ENCODE measurements at regions not wholly inside any gene's neighbourhood (a gene's known extent, or its start where the extent isn't known, plus 50 kb on each side); places are given as distances from the start of the nearest gene placed in this dataset.

DNA sequence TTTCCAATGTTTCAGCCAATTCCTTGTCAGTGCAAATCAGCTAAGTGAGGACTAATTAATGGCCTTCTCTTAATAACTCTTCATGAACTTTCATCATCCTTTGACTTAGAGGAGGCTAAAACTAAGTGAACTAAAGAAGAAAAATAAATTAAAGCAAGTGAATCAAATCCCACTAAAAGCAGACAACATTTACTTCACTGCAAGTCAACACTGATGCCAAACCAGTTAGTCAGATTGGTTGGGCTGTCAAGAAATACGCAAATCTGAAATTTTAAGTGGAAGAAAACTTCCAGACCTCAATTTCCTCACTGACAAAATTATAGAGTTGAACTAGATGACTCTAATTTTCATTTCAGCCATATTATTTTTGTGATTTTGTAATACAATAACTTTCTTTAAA is 137.2 kb upstream of the PRLR start:
- no peak for DNase-seq (ENCODE audit: low read depth in 1 of 2, low spot score in 1 of 2)

DNA sequence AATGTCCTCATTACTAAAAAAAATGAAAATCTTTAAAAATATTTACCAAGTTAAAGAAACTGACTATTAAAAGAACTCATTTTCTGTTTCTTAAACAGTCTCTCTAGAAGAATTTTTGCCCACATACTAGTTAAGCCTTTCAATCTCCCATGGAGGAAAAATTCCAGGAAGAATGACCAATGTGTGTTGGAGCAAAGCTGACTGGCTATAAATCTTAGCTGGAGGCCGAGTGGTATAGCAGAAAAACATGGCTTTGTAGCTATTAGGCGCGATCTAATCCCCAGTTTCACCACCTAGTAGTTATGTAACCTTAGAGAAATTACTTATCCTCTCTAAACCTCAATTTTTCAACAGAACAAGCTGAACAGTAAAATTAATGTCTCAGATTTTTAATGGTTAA is 135.5 kb upstream of the PRLR start:
- no peak for DNase-seq (ENCODE audit: low read depth in 1 of 2, low spot score in 1 of 2)

DNA sequence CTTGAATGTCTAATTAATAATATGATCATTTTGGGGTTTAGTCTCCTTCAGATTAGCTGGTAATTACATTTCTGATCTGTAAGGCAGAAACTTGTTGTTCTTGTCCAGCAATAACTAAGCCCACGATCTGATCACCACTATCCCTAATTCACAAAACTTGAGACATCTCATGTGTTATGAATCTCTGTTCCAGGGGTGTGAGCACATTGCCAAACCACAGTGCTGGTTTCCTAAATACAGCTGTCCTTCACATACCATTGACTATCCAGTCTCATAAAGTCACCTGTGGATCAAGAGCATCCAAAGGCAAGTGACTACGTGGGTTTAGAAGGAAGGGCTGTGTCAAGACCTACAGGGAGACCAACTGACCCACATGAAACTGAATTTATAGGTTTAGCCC is 134.1 kb upstream of the PRLR start:
- no peak for DNase-seq (ENCODE audit: low read depth in 1 of 2, low spot score in 1 of 2)

DNA sequence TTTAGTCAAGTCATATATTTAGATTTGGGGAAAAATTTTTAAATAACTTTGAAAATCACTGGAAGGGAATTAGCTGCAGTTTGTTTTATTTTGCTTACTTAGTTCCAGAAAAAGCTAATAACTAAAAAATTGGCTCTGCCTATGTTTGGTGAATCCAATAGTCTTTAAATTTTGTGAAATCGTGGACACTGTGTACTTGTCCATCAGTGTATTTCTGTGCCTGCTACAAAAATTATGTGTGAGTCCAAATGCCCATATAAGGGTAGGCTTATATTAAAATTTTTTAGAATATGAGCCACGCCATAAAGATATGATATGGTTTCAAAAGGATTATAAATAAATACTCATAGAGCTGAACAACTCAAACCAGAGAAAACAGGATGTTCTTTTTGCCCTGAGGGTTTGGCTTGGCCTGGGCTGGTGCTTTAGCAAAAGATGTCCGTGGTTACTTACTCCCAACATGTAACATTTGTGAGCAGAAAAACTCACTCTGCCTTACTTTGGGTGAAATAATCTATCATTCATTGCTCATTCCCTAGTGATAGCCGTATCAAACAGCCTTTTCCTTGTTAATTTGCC is 133.2 kb upstream of the PRLR start:
- no peak for DNase-seq (ENCODE audit: low read depth in 1 of 2, low spot score in 1 of 2)

DNA sequence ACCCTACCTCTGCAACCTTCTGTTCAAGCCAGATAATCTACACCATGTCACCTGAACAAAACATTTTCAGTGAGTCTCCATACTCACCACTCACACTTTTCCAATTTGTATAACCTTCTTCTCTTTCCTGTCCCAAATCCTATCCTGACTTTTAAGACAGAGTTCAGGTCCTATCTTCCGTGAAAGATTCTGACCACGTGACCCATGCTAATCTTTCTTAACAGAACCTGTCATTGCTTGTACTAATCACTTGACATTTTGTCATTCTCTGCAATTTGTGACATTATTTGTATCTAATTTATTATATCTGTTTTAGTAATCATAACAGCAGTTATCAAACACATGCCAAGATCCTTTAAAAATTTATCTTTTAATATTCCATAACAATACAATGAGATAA is 132.5 kb upstream of the PRLR start:
- no peak for DNase-seq (ENCODE audit: low read depth in 1 of 2, low spot score in 1 of 2)

DNA sequence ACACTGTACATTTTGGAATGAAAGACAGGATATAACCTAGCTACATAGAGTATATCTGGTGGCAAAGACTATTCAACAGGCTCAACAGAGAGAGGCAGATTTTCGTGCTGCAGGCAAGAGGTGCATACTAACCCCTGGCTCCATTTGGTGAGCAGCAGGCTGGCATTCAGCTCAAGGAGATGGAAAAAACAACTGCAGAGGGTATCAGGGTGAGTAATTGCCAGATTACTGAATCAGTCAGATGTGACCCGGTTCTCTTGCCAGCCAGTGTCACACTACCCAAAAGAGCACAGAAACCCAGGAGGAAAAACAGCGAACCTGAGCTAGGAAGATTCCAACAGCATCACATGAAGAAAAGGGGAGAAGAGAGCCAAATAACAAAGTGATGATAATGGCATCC is 130.4 kb upstream of the PRLR start:
- no peak for DNase-seq (ENCODE audit: low read depth in 1 of 2, low spot score in 1 of 2)

DNA sequence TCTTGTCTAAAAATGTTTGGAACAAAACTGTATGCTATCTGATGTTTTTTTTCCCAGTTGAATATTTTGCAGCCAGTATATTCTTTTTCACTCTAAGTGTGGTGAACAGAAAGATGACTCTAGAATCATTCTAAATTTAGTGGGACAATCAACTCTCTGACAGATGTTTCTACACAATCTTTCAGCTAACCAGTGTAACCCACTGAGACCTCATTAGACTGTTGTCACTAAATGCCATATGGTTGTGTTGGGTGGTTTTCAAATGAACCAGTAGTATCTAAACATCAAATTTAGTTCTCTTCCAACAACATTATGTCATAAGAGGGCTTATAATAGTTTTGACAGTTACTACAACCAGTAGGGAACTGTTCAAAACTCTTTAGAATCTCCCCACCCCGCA is 129.6 kb upstream of the PRLR start:
- no peak for DNase-seq (ENCODE audit: low read depth in 1 of 2, low spot score in 1 of 2)

DNA sequence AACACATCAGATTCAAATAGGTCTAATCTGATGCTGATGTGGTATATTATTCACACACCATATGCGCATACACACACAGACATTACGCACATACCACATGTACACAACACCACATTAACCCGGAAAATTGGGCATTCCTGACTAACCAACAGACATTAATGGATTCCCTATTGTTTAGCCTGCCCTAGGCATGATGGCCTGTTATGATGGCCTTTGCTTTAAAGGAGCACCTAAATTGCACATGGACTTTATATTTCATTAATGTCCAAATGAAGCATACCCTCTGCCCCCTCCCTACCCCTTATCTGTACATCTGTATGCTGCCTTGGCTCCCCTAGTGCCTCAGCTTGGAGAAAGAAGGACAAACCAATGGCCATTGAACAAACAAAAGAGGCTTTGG is 127.7 kb upstream of the PRLR start:
- no peak for DNase-seq (ENCODE audit: low read depth in 1 of 2, low spot score in 1 of 2)

DNA sequence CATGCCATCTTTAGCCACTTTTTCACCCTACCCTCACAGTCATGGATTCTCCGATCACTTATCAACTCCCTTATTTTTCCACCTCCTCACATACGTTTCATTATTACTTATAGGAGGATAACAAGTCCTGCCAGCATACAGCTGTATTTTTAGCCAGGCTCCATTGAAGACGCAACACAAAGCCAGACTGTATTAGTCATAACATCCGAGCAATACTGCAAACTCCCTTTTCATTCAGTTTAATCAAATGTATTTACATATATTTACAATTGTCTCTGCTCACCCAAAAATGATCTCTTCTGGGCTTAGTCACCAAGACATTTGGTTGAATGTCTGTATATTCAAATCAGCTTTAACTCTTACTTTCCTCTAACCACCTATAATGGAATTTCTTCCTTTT is 126.4 kb upstream of the PRLR start:
- no peak for DNase-seq (ENCODE audit: low read depth in 1 of 2, low spot score in 1 of 2)

DNA sequence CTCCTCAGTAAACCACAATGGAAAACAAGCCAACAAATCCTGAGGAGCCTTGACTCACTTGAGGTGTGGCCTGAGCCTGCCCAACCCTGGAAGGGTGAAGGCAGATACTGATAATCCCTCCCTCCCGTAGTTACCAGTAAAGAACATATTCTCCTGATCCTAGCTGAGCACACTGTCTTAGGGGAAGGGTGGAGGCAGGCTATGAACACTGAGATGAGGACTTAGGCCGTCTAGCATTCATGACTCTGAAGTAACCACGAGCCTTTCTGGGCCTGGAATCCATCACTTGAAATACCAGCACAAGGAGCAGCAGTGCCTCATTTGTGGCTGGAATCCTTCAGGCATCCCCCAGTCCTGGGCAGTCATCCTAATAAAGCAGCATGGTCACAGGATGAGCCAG is 124.5 kb upstream of the PRLR start:
- no peak for DNase-seq (ENCODE audit: low read depth in 1 of 2, low spot score in 1 of 2)

DNA sequence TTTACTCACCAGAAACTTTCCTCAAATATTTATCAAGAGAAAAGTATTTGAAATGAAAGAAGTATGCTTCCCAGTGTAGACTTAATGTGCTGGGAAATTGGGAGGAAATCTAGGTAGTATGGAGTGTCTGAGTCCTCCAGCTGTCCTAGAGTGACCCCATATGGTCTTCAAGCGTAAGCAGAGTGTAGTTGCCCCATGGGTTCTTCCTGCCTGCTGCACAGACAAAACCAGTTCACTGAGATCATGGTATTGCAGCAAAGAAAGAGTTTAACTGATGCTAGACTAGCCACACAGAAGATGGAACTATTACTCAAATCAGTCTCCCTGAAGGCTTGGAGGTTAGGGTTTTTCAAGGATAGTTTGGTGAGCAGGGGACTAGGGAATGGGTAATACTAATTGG is 114.9 kb upstream of the PRLR start:
- no peak for DNase-seq (ENCODE audit: low read depth in 1 of 2, low spot score in 1 of 2)

DNA sequence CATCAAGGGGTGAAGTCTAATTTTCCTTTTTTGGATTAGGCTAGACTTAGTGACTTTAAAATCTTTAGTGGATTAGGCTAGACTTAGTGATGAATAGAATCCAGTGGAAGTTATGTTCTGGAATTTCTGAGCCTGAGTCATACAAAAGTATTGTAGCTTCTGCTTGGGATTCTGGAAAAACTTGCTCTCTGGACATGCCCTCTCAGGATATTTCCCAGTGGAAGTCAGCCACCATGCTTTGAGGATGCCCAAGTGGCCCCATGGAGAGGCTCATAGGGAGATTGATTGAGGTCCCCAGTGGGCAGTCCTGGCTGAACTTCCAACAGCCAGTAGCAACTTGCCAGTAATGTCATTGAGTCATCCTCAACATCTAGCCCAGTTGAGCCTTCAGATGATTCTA is 112.4 kb upstream of the PRLR start:
- DNase-seq (ENCODE audit: low read depth in 1 of 2, low spot score in 1 of 2): no peak

DNA sequence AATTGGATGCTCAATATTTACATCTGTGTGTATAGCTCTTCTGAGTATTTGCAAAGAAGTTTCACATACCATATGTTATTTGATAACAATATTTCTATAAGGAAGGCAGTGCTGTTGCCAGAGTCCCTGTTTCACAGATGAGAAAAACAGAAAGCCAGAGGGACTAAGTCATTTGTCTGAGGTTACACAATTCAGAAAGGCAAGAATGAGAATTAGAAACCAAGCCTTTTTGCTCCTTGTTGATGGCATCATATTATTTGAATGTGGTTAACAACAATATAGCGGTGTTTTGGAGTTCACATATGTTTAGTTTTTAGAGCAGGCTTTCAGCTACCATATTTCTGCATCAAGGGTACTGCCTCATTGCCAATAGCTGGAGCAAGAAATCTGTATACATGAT is 110.9 kb upstream of the PRLR start:
- no peak for DNase-seq (ENCODE audit: low read depth in 1 of 2, low spot score in 1 of 2)

DNA sequence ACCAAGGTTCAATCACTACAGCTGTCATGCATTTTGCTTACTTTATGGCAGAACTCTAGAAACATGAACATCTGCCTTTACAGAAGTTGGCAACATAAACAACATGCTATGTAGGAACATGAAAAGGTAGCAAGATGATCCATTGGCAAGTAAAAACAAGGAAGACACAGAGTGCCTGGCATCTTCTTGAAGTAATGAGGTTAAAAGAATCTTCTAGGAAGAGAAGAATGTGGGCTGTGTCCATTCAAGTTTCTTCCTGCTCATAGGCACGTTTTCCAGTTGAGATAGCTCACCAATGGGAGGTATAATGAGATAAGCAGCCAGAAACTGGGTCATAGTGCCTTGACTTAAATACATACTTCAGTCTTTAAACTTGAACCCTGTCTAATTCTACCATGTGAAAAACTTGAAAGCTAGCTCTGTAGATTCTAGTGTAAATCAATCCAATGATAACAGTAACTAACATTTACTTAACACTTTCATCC is 109.4 kb upstream of the PRLR start:
- no peak for DNase-seq (ENCODE audit: low read depth in 1 of 2, low spot score in 1 of 2)

DNA sequence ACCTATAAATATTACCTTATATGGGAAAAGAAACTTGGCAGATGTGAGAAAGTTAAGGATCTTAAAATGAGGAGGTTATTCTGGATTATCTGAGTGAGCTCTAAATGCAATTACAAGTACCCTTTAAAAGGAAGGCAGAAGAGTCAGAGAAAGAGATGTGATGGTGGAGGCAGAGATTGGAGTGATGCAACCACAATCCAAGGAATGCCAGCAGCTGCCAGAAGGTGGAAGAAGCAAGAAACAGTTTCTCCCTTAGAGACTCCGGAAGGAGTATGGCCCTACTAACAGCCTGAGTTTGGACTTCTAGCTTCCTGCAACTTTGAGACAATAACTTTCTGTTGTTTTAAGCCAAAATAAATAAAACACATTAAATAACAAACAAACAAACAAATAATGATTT is 108.7 kb upstream of the PRLR start:
- no peak for DNase-seq (ENCODE audit: low read depth in 1 of 2, low spot score in 1 of 2)

DNA sequence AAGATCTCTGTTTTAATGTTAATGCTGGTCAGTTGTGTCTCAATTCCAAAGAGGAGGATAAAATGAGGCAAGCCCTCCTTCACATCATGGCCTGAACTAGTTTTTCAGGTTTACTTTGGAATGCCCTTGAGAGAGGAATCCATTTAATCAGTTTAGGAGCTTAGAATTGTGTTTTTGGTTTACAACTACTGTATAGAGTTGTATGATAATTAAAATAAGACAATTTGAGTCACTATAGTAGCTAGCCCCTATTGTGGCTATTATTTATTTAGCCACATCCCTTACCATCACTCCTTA is 107.8 kb upstream of the PRLR start:
- DNase-seq (ENCODE audit: low read depth in 1 of 2, low spot score in 1 of 2): no peak

DNA sequence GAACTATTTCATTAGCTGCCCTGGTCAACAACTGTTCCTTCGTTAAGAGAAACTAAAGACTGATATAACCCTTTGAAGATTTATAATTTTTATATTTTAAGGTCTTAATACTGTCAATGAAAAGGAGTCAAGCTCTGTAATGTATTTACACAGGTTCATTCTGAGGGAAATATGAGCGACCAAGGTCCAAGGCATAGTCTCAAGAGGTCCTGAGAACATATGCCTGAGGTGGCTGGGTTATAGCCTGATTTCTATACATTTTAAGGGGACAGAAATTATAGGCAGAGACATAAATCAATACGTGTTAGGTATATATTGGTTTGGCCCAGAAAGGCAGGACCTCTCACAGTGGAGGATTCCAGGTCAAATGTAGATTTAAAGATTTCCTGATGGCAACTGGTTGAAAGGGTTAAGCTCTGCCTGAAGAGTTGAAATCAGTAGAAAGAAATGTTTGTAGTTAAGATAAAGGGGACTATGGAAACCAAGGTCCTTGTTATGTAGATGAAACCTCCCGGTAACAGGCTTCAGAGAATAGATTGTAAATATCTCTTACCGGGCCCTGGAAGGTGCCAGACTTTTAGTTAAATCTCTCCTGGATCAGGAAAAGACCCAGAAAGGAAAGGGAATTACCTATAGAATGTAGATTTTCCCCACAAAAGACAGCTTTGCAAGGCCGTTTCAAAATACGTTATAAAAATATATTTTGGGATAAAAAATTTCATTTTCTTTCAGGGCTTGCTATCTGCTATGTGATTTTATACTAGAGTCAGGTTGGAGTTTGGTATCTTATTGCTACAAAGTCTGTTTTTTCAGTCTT is 107.3 kb upstream of the PRLR start:
- no peak for DNase-seq (ENCODE audit: low read depth in 1 of 2, low spot score in 1 of 2)

DNA sequence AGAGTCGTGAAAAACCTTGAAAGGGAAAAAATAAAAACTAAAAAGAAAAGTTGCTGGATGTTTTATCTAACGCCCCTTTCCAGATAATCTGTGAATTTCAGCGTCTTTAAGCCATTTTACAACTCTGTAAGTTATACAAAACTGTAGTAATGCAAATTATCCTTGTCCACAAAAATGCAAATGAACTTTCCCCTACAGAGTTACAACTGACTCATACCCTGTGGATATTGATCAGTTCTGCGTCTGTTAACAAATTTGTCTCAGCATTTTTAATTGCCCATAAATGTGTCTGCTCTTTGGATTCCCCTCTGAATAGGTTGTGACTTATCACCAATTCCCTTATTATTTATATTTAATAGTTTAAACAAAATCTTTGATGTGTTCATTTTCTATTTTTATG is 105.9 kb upstream of the PRLR start:
- DNase-seq (ENCODE audit: low read depth in 1 of 2, low spot score in 1 of 2): no peak

DNA sequence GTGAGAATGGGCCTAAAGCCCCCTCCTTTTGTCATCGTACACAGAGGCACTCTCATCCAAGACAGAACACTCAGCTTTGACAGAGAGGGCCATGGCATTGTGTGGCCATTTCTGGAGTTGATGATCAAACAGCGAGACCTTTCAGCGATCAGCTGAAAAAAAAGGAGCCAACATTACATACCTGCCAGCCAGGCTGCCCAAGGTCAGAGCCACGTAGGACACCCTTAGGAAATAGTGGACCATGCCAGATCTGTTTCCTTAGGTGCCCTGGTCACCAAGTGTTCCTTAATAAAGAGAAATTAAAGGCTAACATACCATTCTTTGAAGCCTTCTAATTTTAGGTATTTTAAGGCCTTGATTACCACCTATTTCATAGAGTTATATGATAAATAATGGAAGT is 105.5 kb upstream of the PRLR start:
- no peak for DNase-seq (ENCODE audit: low read depth in 1 of 2, low spot score in 1 of 2)

DNA sequence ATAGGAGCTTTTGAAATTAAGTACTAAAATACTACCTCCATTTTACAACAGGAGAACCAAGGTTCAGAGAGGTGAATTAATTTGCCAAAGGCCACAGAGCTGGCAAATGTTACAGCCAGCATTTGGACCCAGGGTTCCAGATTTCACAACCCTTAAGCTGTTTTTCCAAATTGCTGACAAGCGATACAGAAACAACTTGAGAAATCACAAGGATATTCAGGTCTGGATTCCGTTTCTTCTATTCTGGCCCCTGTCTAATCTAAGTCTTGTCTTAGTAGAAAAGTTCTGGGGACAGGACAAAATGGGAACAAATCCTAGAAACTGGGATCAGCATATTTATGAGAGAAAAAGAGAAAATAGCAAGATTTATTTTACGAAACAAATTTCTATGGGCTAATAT is 103.1 kb upstream of the PRLR start:
- DNase-seq (ENCODE audit: low read depth in 1 of 2, low spot score in 1 of 2): no peak

DNA sequence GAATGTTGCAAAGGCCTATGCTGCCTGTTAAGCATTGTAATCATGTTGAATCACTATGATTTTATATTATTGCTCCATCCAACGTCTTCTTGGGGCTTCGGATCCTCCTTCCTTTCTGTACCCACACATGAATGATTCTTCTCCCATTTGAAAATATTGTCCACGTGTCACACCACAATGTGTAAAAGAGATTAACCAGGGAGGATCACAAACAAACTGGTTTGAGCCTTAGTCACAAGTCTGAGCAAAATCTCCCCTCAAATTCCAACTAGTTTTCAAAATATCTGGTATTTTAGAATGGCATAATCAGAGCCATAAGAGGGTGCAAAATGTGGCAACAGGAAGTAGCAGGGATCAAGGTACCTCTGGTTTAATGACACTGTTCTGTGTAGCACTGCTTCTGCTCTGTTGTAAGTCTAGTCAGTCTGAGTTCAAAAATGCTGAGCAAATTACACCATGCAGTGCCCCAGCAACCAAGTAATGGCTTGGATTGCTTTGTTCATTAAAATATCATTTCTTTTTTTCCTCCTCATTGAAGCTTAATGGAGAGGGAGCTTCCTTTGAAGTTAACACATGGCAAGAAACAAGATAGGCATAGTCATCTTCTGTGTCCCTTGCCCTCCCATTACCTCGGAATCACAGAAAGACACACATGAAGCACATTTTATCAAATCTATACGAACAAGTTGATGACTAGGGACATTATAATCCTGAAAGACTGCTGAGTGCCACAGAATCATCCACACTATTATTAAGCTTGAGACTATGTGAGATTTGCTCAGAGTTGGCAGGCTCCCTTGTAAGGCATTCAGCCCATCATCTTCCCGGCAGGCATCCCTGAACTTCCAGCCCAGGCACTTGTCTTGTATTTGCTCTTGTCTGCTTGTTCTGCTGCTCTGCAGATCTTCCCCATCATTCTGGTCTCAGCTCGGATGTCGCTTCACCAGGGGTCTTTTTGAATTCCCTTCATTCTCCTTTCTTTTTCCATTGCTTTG is 102.0 kb upstream of the PRLR start:
- no peak for DNase-seq (ENCODE audit: low read depth in 1 of 2, low spot score in 1 of 2)

DNA sequence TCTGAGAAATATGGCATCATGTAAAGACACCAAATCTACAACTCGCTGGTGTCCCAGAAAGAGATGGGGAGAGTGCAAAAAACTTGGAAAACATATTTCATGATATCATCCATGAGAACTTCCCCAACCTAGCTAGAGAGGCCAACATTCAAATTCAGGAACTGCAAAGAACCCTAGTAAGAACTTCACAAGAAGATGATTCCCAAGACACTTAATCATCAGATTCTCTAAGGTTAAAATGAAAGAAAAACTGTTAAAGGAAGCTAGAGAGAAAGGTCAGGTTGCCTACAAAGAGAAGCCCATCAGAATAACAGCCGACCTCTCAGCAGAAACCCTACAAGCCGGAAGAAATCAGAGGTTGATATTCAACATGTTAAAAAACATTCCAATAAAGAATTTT is 95.5 kb upstream of the PRLR start:
- DNase-seq (ENCODE audit: low read depth in 1 of 2, low spot score in 1 of 2): no peak

Data from activated CD4-positive, alpha-beta T cell treated with anti-CD3 and anti-CD28 coated beads, Interleukin-2, amount 50 U/mL, for 24 hours (primary cell).